NCI-H2081 (cell line): ENCODE measurements at regions not wholly inside any gene's neighbourhood (a gene's known extent, or its start where the extent isn't known, plus 50 kb on each side); places are given as distances from the start of the nearest gene placed in this dataset.

Source experiments
- DNase-seq, 2 experiments: peaks; one replicate each; lab custom pipeline; 2025; lab: John Stamatoyannopoulos, UW

- DNase-seq, result no peak
Observed at GRCh38 chrX:7219153-7219705, 71.3 kb upstream of the PUDP start.

GRCh38 chrX:7218321-7219152 is 70.6 kb upstream of the PUDP start:
- no peak for DNase-seq

- no peak for DNase-seq
Observed at GRCh38 chrX:7216981-7217587, 69.1 kb upstream of the PUDP start.

DNA sequence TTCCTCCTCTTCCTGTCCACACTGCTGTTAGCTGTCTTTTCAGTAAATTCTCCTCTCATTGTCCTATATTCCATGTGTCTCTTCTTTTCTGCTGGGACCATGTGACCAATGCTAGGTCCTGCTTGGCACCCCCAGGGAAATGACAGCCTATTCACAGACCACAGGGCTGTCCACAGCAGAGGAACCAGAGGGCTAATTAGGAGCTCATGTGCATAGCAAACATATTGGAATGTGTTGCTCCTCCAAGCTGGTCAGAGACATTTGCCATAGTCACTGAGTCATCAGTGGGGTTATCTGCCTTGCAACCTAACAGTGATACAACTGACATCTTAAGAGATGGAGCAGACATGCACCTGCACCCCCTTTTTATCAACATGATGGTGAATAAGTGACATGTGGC is 67.9 kb upstream of the PUDP start:
- DNase-seq, result no peak

DNA sequence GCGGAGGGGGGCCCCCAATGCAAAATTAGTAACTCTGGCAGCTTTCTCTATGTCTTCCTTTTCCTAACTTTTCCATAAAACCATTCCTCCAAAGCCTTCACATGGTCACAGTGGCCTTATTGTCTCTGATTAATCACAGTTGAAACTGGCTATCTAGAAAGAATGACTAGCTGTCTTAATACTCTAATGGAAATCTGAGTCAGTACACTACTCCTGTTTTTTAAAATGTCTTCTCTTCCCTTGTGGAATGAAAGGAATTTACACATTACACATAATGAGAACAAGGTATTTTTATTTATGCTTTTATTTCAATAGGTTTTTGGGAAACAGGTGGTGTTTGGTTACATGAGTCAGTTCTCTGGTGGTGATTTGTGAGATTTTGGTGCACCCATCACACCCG is 66.3 kb upstream of the PUDP start:
- DNase-seq, result no peak

GRCh38 chrX:7205037-7205577 is 57.2 kb upstream of the PUDP start:
- DNase-seq, result no peak

DNA sequence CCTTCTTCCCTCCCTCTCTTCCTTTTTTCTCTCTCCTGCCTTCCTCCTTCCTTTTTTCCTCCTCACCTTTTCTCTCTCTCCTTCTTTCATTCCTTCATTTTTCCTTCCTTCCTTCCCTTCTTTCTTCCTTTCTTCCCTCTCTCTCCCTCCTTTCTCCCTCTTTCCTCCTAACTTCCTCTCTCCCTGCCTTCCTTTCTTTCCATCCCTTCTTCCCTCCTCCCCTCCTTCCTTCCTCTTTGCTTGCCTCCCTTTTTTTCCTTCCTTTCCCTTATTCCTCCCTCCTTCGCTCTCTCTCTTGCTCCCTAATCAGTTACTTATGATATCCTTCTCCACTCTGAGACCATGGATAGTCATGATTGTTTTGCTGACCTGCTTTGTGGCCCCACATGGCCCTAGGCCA is 56.7 kb upstream of the PUDP start:
- no peak for DNase-seq

DNA sequence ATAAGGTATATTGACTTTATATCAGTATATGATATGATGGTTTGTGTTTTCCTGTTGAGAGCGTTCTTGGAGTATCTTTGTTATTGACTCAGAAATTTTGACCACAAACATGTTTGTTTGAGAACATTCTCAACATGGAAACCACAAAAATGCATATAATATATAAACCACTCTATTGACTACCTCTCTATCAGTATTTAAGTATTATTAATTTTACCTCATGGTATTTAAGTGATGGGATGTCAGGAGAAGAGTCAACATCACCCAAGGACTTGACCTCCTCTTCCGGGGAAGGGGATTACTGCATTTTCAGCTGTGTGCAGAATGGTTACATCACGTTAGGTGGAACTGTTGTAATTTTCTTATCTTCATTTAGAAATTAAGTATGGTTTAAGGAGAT is 54.3 kb upstream of the PUDP start:
- no peak for DNase-seq

GRCh38 chrX:7201496-7201895 is 53.5 kb upstream of the PUDP start:
- DNase-seq, result no peak

DNA sequence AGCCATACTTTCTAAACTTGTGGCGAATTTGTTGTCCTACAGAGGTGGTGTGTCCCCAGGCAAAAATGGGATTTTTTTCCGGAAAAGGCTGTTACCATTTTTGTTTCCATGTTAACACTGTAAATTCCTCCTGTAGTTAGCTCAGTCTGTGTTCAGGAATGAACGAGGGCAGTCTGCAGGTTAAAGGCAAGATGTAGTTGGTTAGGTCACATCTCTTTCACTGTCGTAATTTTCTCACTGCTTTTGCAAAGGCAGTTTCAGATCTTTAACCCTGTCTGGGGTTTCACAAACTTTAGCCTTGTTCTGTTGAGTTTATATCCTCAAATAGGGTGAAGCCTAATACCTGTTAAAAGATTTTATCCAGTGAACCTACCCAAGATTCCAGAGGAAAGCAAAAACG is 50.5 kb upstream of the PUDP start:
- DNase-seq, result no peak
